Hepatocyte (in vitro differentiated cells): ENCODE measurements at regions not wholly inside any gene's neighbourhood (a gene's known extent, or its start where the extent isn't known, plus 50 kb on each side); places are given as distances from the start of the nearest gene placed in this dataset.
A peak's percentile ranks its signal among the peaks of the same experiment; 100 is the strongest.

Source experiments
- DNase-seq: peaks from one replicate; pipeline ENCODE4 v3.0.0-alpha.2; 2016; ENCODE audit warnings: low spot score
- H2AFZ ChIP-seq: fragments of 200-600 bp; sonication (generic); 2 replicates; pipeline ENCODE4 v1.6.0; 2016; ENCODE audit warnings: antibody characterized with exemption, mild to moderate bottlenecking
- H3K27ac ChIP-seq: fragments of 200-600 bp; sonication (generic); 2 replicates; pipeline ENCODE4 v1.5.1; 2016; ENCODE audit warnings: mild to moderate bottlenecking
- H3K27me3 ChIP-seq: fragments of 200-600 bp; sonication (generic); 2 replicates; pipeline ENCODE4 v1.6.1; 2016
- H3K36me3 ChIP-seq: fragments of 200-600 bp; sonication (generic); replicated peaks from 2 replicates; pipeline ENCODE4 v1.5.1; 2016; ENCODE audit warnings: low read depth; ENCODE audit not compliant: insufficient read depth
- H3K4me1 ChIP-seq: fragments of 200-600 bp; sonication (generic); 2 replicates; pipeline ENCODE4 v1.5.1; 2016; ENCODE audit warnings: mild to moderate bottlenecking, moderate library complexity; ENCODE audit not compliant: insufficient read depth
- H3K4me2 ChIP-seq: fragments of 200-600 bp; sonication (generic); 2 replicates; pipeline ENCODE4 v1.6.0; 2016
- H3K4me3 ChIP-seq: fragments of 200-600 bp; sonication (generic); 2 replicates; pipeline ENCODE4 v1.5.1; 2016; ENCODE audit warnings: mild to moderate bottlenecking
- H3K79me2 ChIP-seq: fragments of 200-600 bp; sonication (generic); 2 replicates; pipeline ENCODE4 v1.6.0; 2017; ENCODE audit warnings: mild to moderate bottlenecking
- H3K9me2 ChIP-seq: fragments of 200-600 bp; sonication (generic); replicated peaks from 2 replicates; pipeline ENCODE4 v1.6.0; 2017; ENCODE audit warnings: mild to moderate bottlenecking; ENCODE audit not compliant: insufficient read depth
- H3K9me3 ChIP-seq: fragments of 200-600 bp; sonication (generic); 2 replicates; pipeline ENCODE4 v1.5.1; 2016; ENCODE audit warnings: low read depth, mild to moderate bottlenecking
- H4K20me1 ChIP-seq: fragments of 200-600 bp; sonication (generic); 2 replicates; pipeline ENCODE4 v1.6.0; 2016; ENCODE audit warnings: mild to moderate bottlenecking; ENCODE audit not compliant: insufficient read depth, poor library complexity, severe bottlenecking
- CTCF ChIP-seq: fragments of 200-600 bp; sonication (generic); IDR thresholded peaks from 2 replicates; pipeline ENCODE4 v1.5.1; 2016; ENCODE audit warnings: antibody characterized with exemption, mild to moderate bottlenecking; ENCODE audit not compliant: poor library complexity
- EZH2 ChIP-seq: fragments of 200-600 bp; sonication (generic); IDR thresholded peaks from 2 replicates; pipeline ENCODE4 v1.6.1; 2016; ENCODE audit warnings: antibody characterized with exemption, mild to moderate bottlenecking, borderline replicate concordance
- EZH2phosphoT487 ChIP-seq: fragments of 200-600 bp; sonication (generic); IDR thresholded peaks from one replicate; pipeline ENCODE4 v1.6.1; 2018; ENCODE audit warnings: antibody characterized with exemption, mild to moderate bottlenecking, low read depth, moderate library complexity; ENCODE audit not compliant: unreplicated experiment, severe bottlenecking
- WGBS: methylation state at CpG from one replicate; pipeline ENCODE4 v1.1.6; 2016; ENCODE audit warnings: low lambda C conversion rate; ENCODE audit errors: missing lambda C conversion rate; 5-methylcytosine and 5-hydroxymethylcytosine counted together

GRCh38 chr5:148911386-148911785 is 85.0 kb downstream of the ADRB2 start:
- Histone ChIP-seq H2AFZ (no peak overlapping the region), H3K9me3 (no peaks in the 10 kb centered on the region), H3K27me3 (no peaks in the 10 kb centered on the region), H3K27ac (no peak overlapping the region), H3K36me3 (no peaks in the 10 kb centered on the region), H3K79me2 (no peaks in the 10 kb centered on the region), H3K9me2 (no peaks in the 10 kb centered on the region), H3K4me2 (no peak overlapping the region), H3K4me3 (no peak overlapping the region), H4K20me1 (no peaks in the 10 kb centered on the region), H3K4me1 (peaks cover 6% of the 10 kb centered on the region)
- 97% methylated on average over 2 of the region's 2 CpGs for WGBS
- TF ChIP-seq EZH2 (no peak), CTCF (no peak), EZH2phosphoT487 (no peak)
- no peak for DNase-seq

- Histone ChIP-seq H3K9me3 (no peaks in the 10 kb centered on the region), H3K36me3 (no peaks in the 10 kb centered on the region), H3K4me3 (no peak overlapping the region), H2AFZ (no peak overlapping the region), H3K27me3 (no peaks in the 10 kb centered on the region), H3K4me1 (peaks cover 6% of the 10 kb centered on the region), H3K27ac (no peak overlapping the region), H4K20me1 (no peaks in the 10 kb centered on the region), H3K79me2 (no peaks in the 10 kb centered on the region), H3K4me2 (no peak overlapping the region), H3K9me2 (no peaks in the 10 kb centered on the region)
- WGBS: 75% methylated on average over 1 of the region's 1 CpG
- TF ChIP-seq EZH2 (no peak), EZH2phosphoT487 (no peak), CTCF (no peak)
- no peak for DNase-seq
Measured at GRCh38 chr5:148912146-148912545, 85.7 kb downstream of the ADRB2 start.

- Histone ChIP-seq H3K27ac (no peak overlapping the region), H3K9me3 (no peaks in the 10 kb centered on the region), H3K36me3 (no peaks in the 10 kb centered on the region), H3K4me1 (peaks cover 6% of the 10 kb centered on the region), H3K79me2 (no peaks in the 10 kb centered on the region), H3K4me2 (no peak overlapping the region), H3K4me3 (no peak overlapping the region), H4K20me1 (no peaks in the 10 kb centered on the region), H3K9me2 (no peaks in the 10 kb centered on the region), H3K27me3 (no peaks in the 10 kb centered on the region), H2AFZ (no peak overlapping the region)
- WGBS: 36% methylated on average over 9 of the region's 9 CpGs
- DNase-seq: peak; percentile 56
- TF ChIP-seq EZH2phosphoT487 (no peak), CTCF (peak; percentile 41), EZH2 (no peak)
Measured at GRCh38 chr5:148912714-148913398, 86.4 kb downstream of the ADRB2 start.
